ENCODE measurements at regions not wholly inside any gene's neighbourhood (a gene's known extent, or its start where the extent isn't known, plus 50 kb on each side); places are given as distances from the start of the nearest gene placed in this dataset.

- no peak for DNase-seq
These were observed 141.8 kb downstream of the GRIN2B start for GRCh38 chr12:13839365-13840336.

GRCh38 chr12:13836099-13836498 is 145.3 kb downstream of the GRIN2B start:
- DNase-seq: no peak

GRCh38 chr12:13835652-13836051 is 145.8 kb downstream of the GRIN2B start:
- DNase-seq: no peak

DNA sequence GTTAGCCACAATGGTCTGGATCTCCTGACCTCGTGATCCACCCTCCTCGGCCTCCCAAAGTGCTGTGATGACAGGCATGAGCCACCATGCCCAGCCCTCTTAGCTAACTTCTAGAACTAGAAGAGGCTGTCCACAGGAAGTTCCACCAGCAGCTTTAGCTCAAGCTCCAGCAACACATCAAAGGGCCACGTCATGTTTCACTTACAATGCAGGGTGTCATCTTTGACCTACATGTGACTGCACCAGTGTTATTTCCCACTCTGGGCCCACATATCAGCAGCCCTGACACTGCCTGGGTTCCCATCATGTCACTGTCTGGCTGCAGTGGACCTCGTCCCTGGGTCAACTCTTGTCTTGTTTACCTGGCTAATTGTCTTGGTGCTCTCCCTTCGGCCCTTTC is 147.2 kb downstream of the GRIN2B start:
- no peak for DNase-seq

DNA sequence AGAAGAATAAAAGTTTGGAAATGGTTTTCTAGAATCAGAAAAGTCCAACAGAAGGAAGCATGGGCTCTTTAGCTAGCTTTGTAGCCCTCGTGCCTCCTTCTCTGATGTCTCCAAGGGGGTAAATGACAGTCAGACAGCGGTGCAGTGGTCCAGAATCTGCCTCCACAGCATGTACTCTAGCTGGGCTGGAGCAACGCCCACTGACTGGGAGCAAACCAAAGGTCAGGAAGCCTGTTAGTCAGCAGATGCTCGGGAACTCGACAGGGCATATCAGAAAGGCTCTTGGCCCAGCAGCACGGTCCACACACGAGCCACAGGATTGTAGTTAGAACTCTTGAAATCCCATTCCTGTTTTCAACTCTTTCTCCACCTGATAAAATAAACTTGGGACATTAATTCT is 164.3 kb downstream of the GRIN2B start:
- no peak for DNase-seq

DNA sequence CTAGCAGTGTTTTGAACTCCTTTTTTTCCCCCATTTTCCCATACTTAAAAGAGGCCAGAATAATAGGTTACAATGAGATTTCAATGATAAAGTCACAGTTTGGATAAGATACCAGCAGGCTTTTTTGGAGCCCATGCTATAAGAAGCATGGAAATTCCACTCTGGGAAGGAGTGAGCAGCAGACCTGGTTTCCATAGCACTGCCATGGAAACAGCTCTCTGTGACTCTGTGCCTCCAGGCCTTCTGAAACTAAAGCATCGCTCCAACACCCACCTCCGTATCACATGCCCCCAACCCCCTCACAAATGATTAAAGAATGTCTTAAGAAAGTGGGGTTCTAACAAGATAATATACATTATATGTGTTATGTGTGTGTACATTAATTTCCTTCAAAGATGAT is 165.0 kb downstream of the GRIN2B start:
- no peak for DNase-seq

DNA sequence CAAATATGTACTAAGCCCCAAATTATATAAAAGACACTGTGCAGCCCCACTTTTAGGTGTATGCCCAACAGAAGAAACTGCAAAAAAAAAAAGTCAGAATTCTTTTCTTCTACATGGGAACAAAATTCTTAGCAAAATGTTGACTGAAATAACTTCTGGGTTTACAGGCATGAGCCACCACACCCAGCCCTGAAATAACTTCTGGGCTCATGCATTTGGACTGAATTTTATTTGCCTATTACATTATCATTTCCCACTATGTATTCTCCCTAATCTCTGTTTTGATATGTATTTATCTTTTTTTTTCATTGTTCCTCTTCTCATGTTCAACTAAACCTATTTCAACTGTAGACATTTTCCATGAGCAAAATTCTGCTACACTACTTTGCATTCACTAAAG is 169.2 kb downstream of the GRIN2B start:
- no peak for DNase-seq

DNA sequence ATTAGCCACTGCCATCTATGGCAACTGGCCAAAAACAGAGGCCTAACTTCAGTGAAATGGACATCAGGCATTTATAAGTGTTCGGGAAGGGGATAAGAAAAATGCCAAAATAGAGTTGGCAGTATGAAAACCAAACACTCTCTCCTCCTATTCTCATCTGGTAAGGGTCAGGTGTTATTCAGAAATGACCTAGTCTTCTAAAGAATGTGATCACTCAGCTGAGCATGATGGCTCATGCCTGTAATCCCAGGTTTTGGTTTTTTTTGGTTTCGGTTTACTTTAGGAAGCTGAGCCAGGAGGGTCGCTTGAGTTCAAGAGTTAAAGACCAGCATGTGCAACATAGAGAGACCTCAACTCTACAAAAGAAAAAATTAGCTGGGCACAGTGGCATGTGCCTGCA is 170.3 kb downstream of the GRIN2B start:
- no peak for DNase-seq

DNA sequence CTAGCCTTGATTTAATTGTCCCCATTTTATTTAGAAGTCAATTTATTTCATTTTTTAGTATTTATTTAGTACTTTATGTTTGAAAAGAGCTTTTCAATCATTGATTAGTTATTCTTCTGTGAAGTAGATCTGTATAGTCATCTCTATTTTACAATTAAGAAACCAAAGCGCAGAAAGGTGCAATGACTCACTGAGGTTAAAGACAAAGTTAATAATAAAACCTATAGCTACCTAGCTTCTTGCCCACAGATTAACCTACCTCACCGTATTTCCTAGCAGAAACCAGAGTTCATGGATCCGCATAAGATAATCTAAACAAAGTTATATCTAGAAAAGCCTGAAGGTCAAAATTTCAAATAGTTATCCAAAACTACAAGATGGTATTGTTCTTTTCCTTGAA is 176.4 kb downstream of the GRIN2B start:
- DNase-seq: no peak

DNA sequence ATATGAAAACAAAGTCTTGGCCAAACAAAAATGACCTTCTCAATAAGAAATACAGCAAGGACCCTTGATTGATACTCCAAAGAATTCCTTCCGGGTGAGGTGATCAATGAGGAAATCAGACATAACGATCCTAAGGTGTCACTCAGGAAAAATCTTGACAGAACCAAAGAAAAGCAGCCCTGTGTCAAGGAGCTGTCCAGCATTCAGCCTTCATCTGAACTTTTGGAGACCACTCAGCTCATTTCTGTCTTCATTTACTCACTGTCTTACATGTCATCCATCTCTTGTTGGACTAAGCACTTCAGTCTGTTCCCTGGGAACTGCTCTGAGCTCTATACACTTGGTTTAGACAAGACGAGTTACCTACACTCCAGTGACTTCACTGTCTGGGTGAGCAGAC is 179.9 kb downstream of the GRIN2B start:
- DNase-seq: no peak

GRCh38 chr12:13799574-13799973 is 181.8 kb downstream of the GRIN2B start:
- DNase-seq: no peak

DNA sequence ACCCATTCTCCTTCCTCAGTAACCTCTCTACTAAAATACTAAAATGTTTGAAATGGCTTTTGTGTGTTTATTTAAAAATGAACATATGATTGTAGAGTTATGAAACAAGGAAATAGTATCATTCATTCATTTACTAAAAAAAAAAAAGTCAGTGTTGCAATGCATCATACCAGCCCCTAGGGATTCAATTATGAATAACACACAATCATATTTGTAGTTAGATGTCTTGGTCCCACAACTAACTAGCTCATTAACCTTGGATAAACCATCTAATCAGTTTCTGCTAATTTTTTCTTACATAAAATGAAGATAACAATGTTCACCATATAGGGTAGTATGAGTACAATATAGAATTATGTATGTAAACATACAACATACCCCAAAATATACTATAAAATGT is 183.2 kb downstream of the GRIN2B start:
- DNase-seq: no peak

GRCh38 chr12:13794706-13795105 is 186.7 kb downstream of the GRIN2B start:
- DNase-seq: no peak

- no peak for DNase-seq
These were observed 191.1 kb downstream of the GRIN2B start for GRCh38 chr12:13790317-13790716.

DNA sequence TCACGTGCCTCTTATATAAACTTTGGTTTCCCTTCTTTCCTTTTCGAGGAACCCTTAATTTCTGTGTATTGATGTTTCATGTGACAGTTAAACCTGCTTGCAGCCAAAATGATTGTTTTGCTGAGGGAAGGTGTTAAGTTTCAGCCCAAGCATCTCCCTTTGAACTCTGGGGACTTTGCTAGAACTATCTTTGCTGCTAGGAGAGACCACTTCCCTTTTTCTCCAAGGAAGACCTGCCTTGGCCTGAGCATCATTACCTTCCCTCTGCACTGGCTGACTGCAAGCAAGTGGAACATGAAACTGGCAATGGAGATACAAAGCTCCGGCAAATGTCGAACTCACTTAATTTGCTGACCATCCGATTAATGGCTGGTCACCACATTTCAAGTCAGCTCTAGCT is 192.8 kb downstream of the GRIN2B start:
- no peak for DNase-seq

DNA sequence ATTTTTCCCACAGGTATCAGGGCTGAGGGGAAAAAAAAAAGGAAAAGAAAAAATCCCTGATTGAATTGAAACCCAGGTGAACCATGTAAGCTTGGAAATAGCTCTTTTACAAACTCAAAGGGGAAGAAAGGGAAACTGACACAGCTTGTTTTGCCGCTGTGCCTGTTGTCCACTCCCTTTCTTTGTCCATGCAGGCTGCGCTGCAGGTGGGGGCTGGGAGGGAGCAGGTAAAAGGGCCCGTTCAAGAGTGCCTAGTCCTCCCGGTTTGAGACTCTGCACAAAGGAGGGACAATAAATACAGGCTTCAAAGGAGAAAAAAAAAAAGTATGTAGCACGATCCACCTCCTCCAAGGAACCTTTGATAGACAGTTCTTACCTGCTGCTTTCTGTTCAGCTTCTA is 194.8 kb downstream of the GRIN2B start:
- no peak for DNase-seq

GRCh38 chr12:13784504-13784903 is 196.9 kb downstream of the GRIN2B start:
- DNase-seq: no peak

GRCh38 chr12:13780453-13780852 is 200.9 kb downstream of the GRIN2B start:
- no peak for DNase-seq

DNA sequence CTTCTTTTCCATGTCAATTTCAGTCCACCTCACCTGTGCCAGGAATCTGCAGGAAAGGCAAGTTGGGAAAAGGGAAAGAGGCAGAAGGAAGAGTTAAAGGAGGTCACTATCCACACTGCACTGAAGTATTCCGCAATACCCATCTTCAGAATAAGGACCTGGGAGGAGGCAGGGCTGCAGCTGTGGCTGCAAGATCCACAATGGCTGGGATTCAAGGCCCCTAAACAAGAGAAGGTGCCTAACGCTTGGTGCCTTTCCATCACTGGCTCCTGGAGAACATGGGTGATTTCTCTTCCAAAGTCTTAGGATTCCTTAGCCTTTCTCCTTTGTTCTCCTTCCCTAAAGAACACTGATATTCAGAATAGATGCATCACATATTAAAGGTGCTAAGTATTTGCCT is 204.0 kb downstream of the GRIN2B start:
- DNase-seq: no peak

DNA sequence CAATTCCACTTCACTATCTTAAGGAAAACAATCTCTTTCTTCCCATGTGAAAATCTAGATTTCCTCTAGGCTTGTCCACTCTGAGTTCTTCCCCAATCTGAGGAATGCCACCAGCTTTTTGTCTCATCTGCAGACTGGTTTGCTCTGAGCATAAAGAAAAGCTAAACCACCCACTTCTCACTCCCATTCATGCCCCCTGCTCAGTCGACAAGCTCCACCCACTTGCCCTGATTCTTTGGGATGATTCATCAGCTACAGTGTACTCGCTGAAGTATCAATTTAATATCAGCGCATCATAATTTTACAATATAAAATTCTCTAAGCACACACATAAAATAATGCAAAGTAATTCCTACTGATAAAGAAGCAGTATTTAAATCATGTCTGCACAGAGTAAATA is 209.1 kb downstream of the GRIN2B start:
- DNase-seq: no peak

DNA sequence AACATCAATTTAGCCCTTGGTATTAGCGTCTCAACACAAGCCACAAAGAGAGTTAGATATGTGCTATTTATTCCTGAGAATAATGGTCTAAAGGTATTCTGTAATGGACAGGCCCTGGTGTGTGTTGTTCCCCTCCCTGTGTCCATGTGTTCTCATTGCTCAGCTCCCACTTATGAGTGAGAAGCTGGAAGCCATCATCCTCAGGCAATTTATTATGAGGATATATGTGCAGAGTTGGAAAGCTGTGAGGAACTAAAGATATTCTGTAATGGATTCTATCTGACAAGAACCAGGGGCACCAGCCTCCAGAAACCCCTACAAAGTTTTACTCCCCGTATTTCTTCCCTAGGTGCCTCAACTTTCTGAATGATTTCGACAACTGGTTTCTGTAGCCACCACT is 210.8 kb downstream of the GRIN2B start:
- no peak for DNase-seq

GRCh38 chr12:13769966-13770365 is 211.4 kb downstream of the GRIN2B start:
- no peak for DNase-seq

DNA sequence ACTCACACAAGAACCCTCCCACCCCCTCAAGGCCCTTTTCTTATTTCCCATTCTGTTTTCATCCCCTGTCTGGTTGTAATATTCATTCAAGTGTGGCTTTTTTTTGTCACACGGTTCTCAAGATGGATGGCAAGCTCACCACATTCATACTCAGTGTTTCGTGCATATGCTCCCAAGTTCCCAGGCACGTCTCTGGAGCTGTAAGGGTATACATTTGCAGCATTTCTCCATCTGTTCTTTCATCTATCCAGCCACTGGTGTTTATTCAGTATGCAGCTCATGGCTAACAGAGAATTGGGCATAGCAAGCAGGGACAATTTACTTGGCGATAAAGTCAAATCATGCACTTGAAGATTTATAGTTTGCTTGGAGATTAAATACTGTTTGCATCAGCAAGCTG is 212.1 kb downstream of the GRIN2B start:
- no peak for DNase-seq

DNA sequence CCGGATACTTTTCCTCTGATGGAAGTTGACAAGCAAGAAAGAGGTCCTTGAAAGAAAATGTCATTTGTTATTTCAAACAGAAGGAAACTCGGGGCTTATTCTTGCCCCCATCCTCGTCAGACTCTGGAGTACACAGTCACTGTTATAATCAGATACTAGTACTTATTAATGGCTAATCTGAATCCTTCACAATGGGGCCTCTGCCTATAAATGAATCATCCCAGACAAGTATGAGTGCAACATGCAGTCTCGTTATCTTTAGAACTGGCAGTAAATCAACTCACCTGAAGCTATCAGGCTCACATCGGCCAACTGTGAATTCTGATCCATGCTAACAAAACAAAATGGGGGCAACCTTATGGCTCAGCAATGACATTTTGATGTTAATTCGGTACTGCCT is 216.7 kb downstream of the GRIN2B start:
- no peak for DNase-seq

DNA sequence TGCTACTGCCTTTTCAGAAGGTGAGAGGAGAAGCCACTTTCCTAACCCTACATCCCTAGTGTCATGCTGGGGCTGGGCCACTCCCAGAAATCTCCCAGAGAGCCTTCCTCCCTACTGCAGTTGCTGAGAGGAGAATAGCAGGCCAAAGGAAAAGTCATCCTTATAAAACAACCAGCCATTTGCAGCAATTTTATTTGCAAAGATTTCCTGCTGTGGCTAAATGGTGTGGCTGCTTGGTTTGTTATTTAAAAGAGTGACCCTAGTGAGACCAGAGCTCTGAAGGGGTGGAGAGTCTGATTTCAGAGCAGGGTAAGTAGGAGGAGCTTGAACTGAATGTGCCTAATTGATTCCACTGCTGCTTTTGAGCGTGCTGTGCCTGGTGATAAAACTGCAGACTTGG is 232.0 kb downstream of the GRIN2B start:
- DNase-seq: no peak

Measured in CD4-positive, alpha-beta T cell treated with Interferon alpha-2 for 1 hour (primary cell).